ENCODE measurements at regions not wholly inside any gene's neighbourhood (a gene's known extent, or its start where the extent isn't known, plus 50 kb on each side); places are given as distances from the start of the nearest gene placed in this dataset.

- no peak overlapping the region for H3K4me2 ChIP-seq (ENCODE audit: low read length)
- DNase-seq (ENCODE audit: low read depth) = no peak
- no peaks in the 10 kb centered on the region for H3K36me3 ChIP-seq (ENCODE audit: insufficient read depth, low read length)
- Mint-ChIP-seq H3K9me3 (ENCODE audit: unreplicated experiment) (no peaks in the 10 kb centered on the region), H3K27me3 (ENCODE audit: low read depth, unreplicated experiment) (peaks cover 8% of the 10 kb centered on the region), H3K36me3 (ENCODE audit: low read depth, unreplicated experiment) (no peaks in the 10 kb centered on the region), H3K4me3 (ENCODE audit: unreplicated experiment) (no peak overlapping the region), H3K27ac (ENCODE audit: unreplicated experiment) (no peak overlapping the region), H3K4me1 (ENCODE audit: low read depth, unreplicated experiment) (no peaks in the 10 kb centered on the region)
- TF ChIP-seq EZH2 (IDR thresholded peaks at IDR 0.05; ENCODE audit: insufficient read depth, low read length) (no peak), CTCF (IDR thresholded peaks at IDR 0.05; ENCODE audit: insufficient read depth, low read depth, low read length) (no peak)
- no peaks in the 10 kb centered on the region for H3K9me3 ChIP-seq (ENCODE audit: insufficient read depth, low read depth, low read length)
- H4K20me1 ChIP-seq (ENCODE audit: insufficient read depth, low read length) = no peaks in the 10 kb centered on the region
- H3K27me3 ChIP-seq (ENCODE audit: insufficient read depth, low read length) = no peaks in the 10 kb centered on the region
- H2AFZ ChIP-seq (ENCODE audit: low read depth, low read length) = no peak overlapping the region
- H3K79me2 ChIP-seq (ENCODE audit: insufficient read depth, low read length) = no peaks in the 10 kb centered on the region
- FAIRE-seq = no peak
- H3K27ac ChIP-seq (ENCODE audit: low read depth, low read length) = no peak overlapping the region
- H3K9ac ChIP-seq (ENCODE audit: low read length) = no peak overlapping the region
- H3K4me3 ChIP-seq (ENCODE audit: insufficient read depth, low read depth, low read length) = no peak overlapping the region
- no peaks in the 10 kb centered on the region for H3K4me1 ChIP-seq (ENCODE audit: insufficient read depth, low read length)
These were observed 507.2 kb downstream of the CDH26 start for GRCh38 chr20:60465439-60465838.

GRCh38 chr20:60465993-60466686 is 507.9 kb downstream of the CDH26 start:
- DNase-seq (ENCODE audit: low read depth) (no peak), FAIRE-seq (no peak)
- H3K27ac Mint-ChIP-seq (ENCODE audit: unreplicated experiment) = no peak overlapping the region
- Histone ChIP-seq H3K4me2 (ENCODE audit: low read length) (no peak overlapping the region), H3K9ac (ENCODE audit: low read length) (no peak overlapping the region), H3K27me3 (ENCODE audit: insufficient read depth, low read length) (no peaks in the 10 kb centered on the region), H3K79me2 (ENCODE audit: insufficient read depth, low read length) (no peaks in the 10 kb centered on the region), H3K9me3 (ENCODE audit: insufficient read depth, low read depth, low read length) (no peaks in the 10 kb centered on the region), H3K27ac (ENCODE audit: low read depth, low read length) (no peak overlapping the region), H3K4me3 (ENCODE audit: insufficient read depth, low read depth, low read length) (no peak overlapping the region), H2AFZ (ENCODE audit: low read depth, low read length) (no peak overlapping the region), H3K4me1 (ENCODE audit: insufficient read depth, low read length) (no peaks in the 10 kb centered on the region), H3K36me3 (ENCODE audit: insufficient read depth, low read length) (no peaks in the 10 kb centered on the region), H4K20me1 (ENCODE audit: insufficient read depth, low read length) (no peaks in the 10 kb centered on the region)
- H3K4me3 Mint-ChIP-seq (ENCODE audit: unreplicated experiment) = no peak overlapping the region
- peaks cover 8% of the 10 kb centered on the region for H3K27me3 Mint-ChIP-seq (ENCODE audit: low read depth, unreplicated experiment)
- H3K4me1 Mint-ChIP-seq (ENCODE audit: low read depth, unreplicated experiment) = no peaks in the 10 kb centered on the region
- no peaks in the 10 kb centered on the region for H3K9me3 Mint-ChIP-seq (ENCODE audit: unreplicated experiment)
- TF ChIP-seq EZH2 (IDR thresholded peaks at IDR 0.05; ENCODE audit: insufficient read depth, low read length) (no peak), CTCF (IDR thresholded peaks at IDR 0.05; ENCODE audit: insufficient read depth, low read depth, low read length) (no peak)
- no peaks in the 10 kb centered on the region for H3K36me3 Mint-ChIP-seq (ENCODE audit: low read depth, unreplicated experiment)

GRCh38 chr20:60466687-60467022 is 508.4 kb downstream of the CDH26 start:
- H3K27me3 Mint-ChIP-seq (ENCODE audit: low read depth, unreplicated experiment) = peaks cover 8% of the 10 kb centered on the region
- H3K4me3 ChIP-seq (ENCODE audit: insufficient read depth, low read depth, low read length) = no peak overlapping the region

More at GRCh38 chr20:60466687-60467022, 508.4 kb downstream of the CDH26 start:
- no peak overlapping the region for H3K4me3 Mint-ChIP-seq (ENCODE audit: unreplicated experiment)
- Histone ChIP-seq H2AFZ (ENCODE audit: low read depth, low read length) (no peak overlapping the region), H3K4me2 (ENCODE audit: low read length) (no peak overlapping the region), H3K9ac (ENCODE audit: low read length) (no peak overlapping the region), H3K36me3 (ENCODE audit: insufficient read depth, low read length) (no peaks in the 10 kb centered on the region), H3K4me1 (ENCODE audit: insufficient read depth, low read length) (no peaks in the 10 kb centered on the region), H3K9me3 (ENCODE audit: insufficient read depth, low read depth, low read length) (no peaks in the 10 kb centered on the region), H3K27me3 (ENCODE audit: insufficient read depth, low read length) (no peaks in the 10 kb centered on the region), H4K20me1 (ENCODE audit: insufficient read depth, low read length) (no peaks in the 10 kb centered on the region), H3K27ac (ENCODE audit: low read depth, low read length) (no peak overlapping the region), H3K79me2 (ENCODE audit: insufficient read depth, low read length) (no peaks in the 10 kb centered on the region)
- no peaks in the 10 kb centered on the region for H3K4me1 Mint-ChIP-seq (ENCODE audit: low read depth, unreplicated experiment)
- no peaks in the 10 kb centered on the region for H3K9me3 Mint-ChIP-seq (ENCODE audit: unreplicated experiment)
- no peaks in the 10 kb centered on the region for H3K36me3 Mint-ChIP-seq (ENCODE audit: low read depth, unreplicated experiment)
- FAIRE-seq (no peak), DNase-seq (ENCODE audit: low read depth) (no peak)
- H3K27ac Mint-ChIP-seq (ENCODE audit: unreplicated experiment) = no peak overlapping the region
- no peak for TF ChIP-seq CTCF (IDR thresholded peaks at IDR 0.05; ENCODE audit: insufficient read depth, low read depth, low read length)
- TF ChIP-seq EZH2 (IDR thresholded peaks at IDR 0.05; ENCODE audit: insufficient read depth, low read length) = no peak

Data from astrocyte (in vitro differentiated cells and primary cell).